Suprapubic skin (tissue), 4 donors: ENCODE measurements at regions not wholly inside any gene's neighbourhood (a gene's known extent, or its start where the extent isn't known, plus 50 kb on each side); places are given as distances from the start of the nearest gene placed in this dataset.

Experiments used
- DNase-seq, 2 donors: peaks; one replicate each; pipeline ENCODE4 v3.0.0-alpha.2; 2019; ENCODE audit warnings: low spot score in 2 of 2
- H3K27ac ChIP-seq: fragments of 200-600 bp; sonication (generic); one replicate; pipeline ENCODE4 v1.5.1; 2019
- H3K27me3 ChIP-seq: fragments of 200-600 bp; sonication (generic); one replicate; pipeline ENCODE4 v1.5.1; 2019
- H3K36me3 ChIP-seq: fragments of 200-600 bp; sonication (generic); one replicate; pipeline ENCODE4 v1.5.1; 2019
- H3K4me1 ChIP-seq: fragments of 200-600 bp; sonication (generic); one replicate; pipeline ENCODE4 v1.5.1; 2019
- H3K4me3 ChIP-seq: fragments of 200-600 bp; sonication (generic); one replicate; pipeline ENCODE4 v1.5.1; 2019; ENCODE audit warnings: mild to moderate bottlenecking
- H3K9me3 ChIP-seq: fragments of 200-600 bp; sonication (generic); one replicate; pipeline ENCODE4 v1.5.1; 2019
- EP300 ChIP-seq: sonication (generic); formaldehyde crosslinking; IDR thresholded peaks from one replicate; pipeline ENCODE4 v1.6.1; 2017; ENCODE audit warnings: antibody characterized with exemption
- POLR2A ChIP-seq, 2 donors: fragments of 450-650 bp; IDR thresholded peaks; one replicate each; pipeline ENCODE4 v1.6.1; 2017; ENCODE audit warnings: antibody characterized with exemption in 2 of 2, mild to moderate bottlenecking in 2 of 2, moderate library complexity in 2 of 2
- POLR2AphosphoS5 ChIP-seq, 3 donors: sonication (generic); formaldehyde crosslinking; IDR thresholded peaks; one replicate each; pipeline ENCODE4 v1.6.1; 2017; ENCODE audit warnings: antibody characterized with exemption in 3 of 3
- WGBS: methylation state at CpG from one replicate; pipeline ENCODE4 v1.1.5; 2018; 5-methylcytosine and 5-hydroxymethylcytosine counted together
- TF ChIP-seq, protein P1 (sequence below), 2 donors: fragments of 200-600 bp in 1 of 2; fragments of 450-650 bp in 1 of 2; sonication (generic) in 1 of 2; IDR thresholded peaks; one replicate each; pipeline ENCODE4 v1.5.1; 2016 to 2019; ENCODE audit warnings: antibody characterized with exemption in 2 of 2, mild to moderate bottlenecking in 1 of 2, moderate library complexity in 1 of 2

DNA sequence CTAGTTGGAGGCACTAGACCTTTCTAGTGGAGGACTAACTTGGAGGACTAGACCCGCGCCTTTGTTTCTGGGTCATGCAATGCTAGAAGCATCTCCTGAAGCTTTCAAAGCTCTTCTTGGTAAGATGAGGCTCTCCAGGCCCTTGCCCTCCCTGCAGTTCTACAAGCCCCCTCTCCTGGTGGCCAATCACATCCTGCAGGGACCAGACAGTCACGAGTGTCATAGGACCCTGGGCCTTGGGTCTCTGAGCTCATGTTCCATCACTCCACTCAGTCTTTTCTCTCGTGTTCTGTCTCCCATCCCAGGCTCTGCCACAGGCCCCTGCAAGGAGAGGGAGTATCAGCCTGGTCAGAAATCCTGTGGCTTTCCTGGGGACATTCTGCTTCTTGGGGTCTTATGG is 119.6 kb downstream of the CYLD start:
- no peaks in the 10 kb centered on the region for H3K9me3 ChIP-seq
- TF ChIP-seq POLR2AphosphoS5 (IDR thresholded peaks at IDR 0.05) (no peak), EP300 (no peak), POLR2A (IDR thresholded peaks at IDR 0.05) (no peak)
- TF ChIP-seq, protein P1, sequence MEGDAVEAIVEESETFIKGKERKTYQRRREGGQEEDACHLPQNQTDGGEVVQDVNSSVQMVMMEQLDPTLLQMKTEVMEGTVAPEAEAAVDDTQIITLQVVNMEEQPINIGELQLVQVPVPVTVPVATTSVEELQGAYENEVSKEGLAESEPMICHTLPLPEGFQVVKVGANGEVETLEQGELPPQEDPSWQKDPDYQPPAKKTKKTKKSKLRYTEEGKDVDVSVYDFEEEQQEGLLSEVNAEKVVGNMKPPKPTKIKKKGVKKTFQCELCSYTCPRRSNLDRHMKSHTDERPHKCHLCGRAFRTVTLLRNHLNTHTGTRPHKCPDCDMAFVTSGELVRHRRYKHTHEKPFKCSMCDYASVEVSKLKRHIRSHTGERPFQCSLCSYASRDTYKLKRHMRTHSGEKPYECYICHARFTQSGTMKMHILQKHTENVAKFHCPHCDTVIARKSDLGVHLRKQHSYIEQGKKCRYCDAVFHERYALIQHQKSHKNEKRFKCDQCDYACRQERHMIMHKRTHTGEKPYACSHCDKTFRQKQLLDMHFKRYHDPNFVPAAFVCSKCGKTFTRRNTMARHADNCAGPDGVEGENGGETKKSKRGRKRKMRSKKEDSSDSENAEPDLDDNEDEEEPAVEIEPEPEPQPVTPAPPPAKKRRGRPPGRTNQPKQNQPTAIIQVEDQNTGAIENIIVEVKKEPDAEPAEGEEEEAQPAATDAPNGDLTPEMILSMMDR (IDR thresholded peaks at IDR 0.05), result no peak
- H3K4me1 ChIP-seq, result no peaks in the 10 kb centered on the region
- WGBS, result 70% methylated on average over 4 of the region's 4 CpGs
- no peak overlapping the region for H3K27ac ChIP-seq
- DNase-seq, result no peak
- H3K4me3 ChIP-seq, result no peak overlapping the region
- H3K27me3 ChIP-seq, result peaks cover 2% of the 10 kb centered on the region
- H3K36me3 ChIP-seq, result no peaks in the 10 kb centered on the region

DNA sequence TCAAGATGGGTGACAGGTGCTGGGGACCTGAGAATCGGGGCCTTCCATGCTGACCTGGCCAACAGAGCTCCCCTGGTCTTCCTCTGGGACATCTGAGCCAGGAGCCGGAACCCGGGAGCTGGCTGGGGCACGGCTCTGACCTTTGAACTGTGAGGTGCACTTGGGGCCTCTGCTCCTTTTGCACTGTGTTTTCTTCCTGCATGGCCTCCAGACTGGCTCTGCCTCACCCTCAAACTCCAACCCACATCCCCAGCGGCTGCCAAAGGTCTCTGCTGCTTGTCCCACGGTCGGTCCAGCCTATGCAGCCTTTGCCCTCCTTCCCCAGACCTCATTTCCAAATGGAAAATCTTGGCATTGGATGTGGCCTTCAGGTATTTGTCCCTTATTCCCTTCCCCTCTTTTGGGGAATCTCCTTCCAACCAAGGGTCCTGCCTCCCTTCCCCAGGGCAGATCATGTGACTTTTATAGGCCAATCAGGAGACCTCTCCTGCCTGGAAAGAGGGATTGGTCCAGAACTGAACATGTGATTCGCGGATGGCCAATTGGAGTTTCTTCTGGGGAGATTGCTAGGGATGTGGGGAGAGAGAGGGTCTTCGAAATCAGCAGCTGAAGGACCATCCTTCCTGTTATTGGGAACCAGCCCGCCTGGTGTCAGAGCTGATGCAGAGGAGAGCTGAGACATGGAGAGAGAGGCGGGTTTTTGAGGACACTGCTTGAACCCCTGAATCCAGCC is 117.9 kb downstream of the CYLD start:
- TF ChIP-seq POLR2AphosphoS5 (IDR thresholded peaks at IDR 0.05) (no peak), EP300 (no peak), POLR2A (IDR thresholded peaks at IDR 0.05) (no peak)
- TF ChIP-seq, protein P1 (IDR thresholded peaks at IDR 0.05), result no peak
- Histone ChIP-seq H3K4me1 (no peaks in the 10 kb centered on the region), H3K27ac (no peak overlapping the region), H3K27me3 (peaks cover 3% of the 10 kb centered on the region), H3K36me3 (no peaks in the 10 kb centered on the region), H3K4me3 (no peak overlapping the region), H3K9me3 (no peaks in the 10 kb centered on the region)
- 91% methylated on average over 12 of the region's 12 CpGs for WGBS
- no peak for DNase-seq

DNA sequence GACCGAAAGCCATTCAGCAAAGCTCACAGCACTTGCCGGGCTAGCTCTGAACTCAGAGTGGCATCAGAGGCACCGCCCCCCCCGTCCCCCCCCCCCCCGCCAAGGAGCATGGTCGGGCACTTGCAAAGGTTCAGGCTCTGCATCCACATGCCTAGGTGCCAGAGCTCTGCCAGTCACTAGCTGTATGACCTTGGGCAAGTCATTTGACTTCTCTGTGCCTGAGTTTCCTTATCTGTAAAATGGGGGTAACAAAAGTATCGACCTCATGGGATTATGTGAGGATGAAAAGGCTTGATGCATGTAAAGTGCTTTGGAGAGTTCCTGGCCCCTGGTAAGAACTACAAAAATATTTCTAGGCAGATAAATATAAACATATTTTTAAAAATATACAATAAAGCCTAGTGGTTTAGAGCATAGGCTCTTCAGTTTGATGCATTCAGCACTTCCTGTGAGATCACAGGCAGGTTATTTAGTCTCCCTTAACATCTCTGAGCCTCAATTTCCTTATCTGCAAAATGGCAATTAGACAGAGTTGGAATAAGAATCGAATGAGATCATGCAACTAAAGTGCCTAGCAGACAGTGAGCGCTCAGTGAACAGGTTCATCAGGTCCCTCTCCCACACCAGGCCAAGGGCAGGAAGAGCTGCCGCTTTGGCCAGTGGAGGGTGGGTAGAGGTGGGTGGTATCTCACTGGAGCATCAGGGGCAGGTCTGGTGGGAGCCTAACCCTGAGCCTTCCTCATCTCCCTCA is 117.2 kb downstream of the CYLD start:
- Histone ChIP-seq H3K4me3 (no peak overlapping the region), H3K36me3 (no peaks in the 10 kb centered on the region), H3K27me3 (peaks cover 3% of the 10 kb centered on the region), H3K4me1 (no peaks in the 10 kb centered on the region), H3K9me3 (no peaks in the 10 kb centered on the region), H3K27ac (no peak overlapping the region)
- no peak for DNase-seq
- TF ChIP-seq POLR2A (IDR thresholded peaks at IDR 0.05) (no peak), EP300 (no peak), POLR2AphosphoS5 (IDR thresholded peaks at IDR 0.05) (no peak)
- TF ChIP-seq, protein P1 (IDR thresholded peaks at IDR 0.05), result no peak
- WGBS, result 84% methylated on average over 5 of the region's 10 CpGs

DNA sequence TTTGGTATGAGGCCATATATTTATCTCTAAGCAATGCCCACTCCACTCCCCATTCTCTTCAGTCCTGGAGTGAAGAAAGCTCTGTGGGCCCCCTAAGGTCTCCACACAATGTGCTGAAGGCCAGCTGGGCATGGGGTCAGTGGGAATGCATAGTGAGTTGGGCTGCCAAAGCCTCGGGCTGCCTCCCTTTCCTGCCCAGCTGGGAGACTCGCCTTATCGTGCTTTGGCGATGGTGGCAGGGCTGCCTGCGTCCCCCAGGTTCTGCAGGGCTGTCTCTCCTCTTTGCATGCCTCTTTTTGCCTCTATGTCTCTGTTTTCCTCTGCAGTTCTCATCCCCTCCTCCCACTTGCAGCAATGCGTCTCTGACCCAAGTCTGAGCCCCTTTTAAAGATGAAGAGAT is 116.5 kb downstream of the CYLD start:
- TF ChIP-seq POLR2A (IDR thresholded peaks at IDR 0.05), result no peak
- TF ChIP-seq POLR2AphosphoS5 (IDR thresholded peaks at IDR 0.05), result no peak
- TF ChIP-seq, protein P1 (IDR thresholded peaks at IDR 0.05), result no peak
- no peak for TF ChIP-seq EP300
- DNase-seq, result no peak
- Histone ChIP-seq H3K4me1 (no peaks in the 10 kb centered on the region), H3K36me3 (no peaks in the 10 kb centered on the region), H3K4me3 (no peak overlapping the region), H3K9me3 (no peaks in the 10 kb centered on the region), H3K27ac (no peak overlapping the region), H3K27me3 (peaks cover 3% of the 10 kb centered on the region)
- WGBS, result 83% methylated on average over 5 of the region's 6 CpGs

DNA sequence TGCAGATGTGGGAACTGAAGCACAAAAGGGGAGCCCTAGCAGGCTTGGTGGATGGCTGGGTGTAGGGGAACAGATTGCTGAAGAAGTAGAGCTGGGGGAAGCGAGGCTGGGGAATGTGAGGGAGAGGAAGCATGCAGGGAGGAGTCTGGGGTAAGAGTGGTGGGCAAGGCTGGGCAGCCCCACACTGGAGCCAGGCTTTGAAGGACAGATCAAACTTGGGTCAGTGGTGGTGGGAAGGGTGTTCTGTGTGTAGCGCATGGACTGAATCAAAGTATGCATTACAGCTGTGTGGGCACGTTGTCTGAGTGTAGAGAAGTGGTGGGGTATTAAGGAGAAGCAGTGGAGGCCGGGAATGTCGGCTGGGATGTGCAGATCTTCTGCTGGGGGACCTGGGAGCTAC is 116.0 kb downstream of the CYLD start:
- Histone ChIP-seq H3K4me1 (no peaks in the 10 kb centered on the region), H3K4me3 (no peak overlapping the region), H3K27me3 (peaks cover 3% of the 10 kb centered on the region), H3K27ac (no peak overlapping the region), H3K36me3 (no peaks in the 10 kb centered on the region), H3K9me3 (no peaks in the 10 kb centered on the region)
- no peak for DNase-seq
- TF ChIP-seq POLR2AphosphoS5 (IDR thresholded peaks at IDR 0.05) (no peak), EP300 (no peak)
- 85% methylated on average over 5 of the region's 5 CpGs for WGBS
